GM18861 (cell line): ENCODE measurements at regions not wholly inside any gene's neighbourhood (a gene's known extent, or its start where the extent isn't known, plus 50 kb on each side); places are given as distances from the start of the nearest gene placed in this dataset.
"Not testable (repeated sequence)": the region's sequence is repeated elsewhere in the genome, so short reads cannot be mapped to it uniquely, and the experiment has no call there.

Source experiments
- ATAC-seq: cut with Tn5 transposase; IDR thresholded peaks from one replicate; pipeline ENCODE4 v1.9.1; 2021; ENCODE audit not compliant: unreplicated experiment

GRCh38 chr10:38209332-38209731 lies 115.2 kb downstream of the ZNF37A start:
- ATAC-seq = no peak

GRCh38 chr10:38209748-38210147 lies 115.6 kb downstream of the ZNF37A start:
- not testable (repeated sequence) for ATAC-seq

DNA sequence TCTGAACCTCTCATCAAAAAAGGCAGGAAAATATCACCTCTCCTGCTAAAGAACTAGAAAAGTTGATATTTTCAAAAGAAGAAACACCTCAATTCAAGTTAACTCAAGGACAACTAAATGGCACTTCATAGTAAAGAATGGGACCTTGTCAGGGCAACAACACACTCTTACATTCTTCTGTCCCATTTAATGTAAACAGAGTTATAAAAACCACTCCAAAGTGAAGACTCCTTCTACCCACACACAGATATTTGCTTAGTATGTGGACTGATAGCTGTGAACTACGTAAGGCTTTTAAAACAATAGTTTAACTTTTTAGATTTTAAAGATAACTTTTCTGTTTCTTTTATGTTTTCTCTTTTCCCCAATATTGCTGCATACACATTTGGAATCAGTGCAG lies 118.3 kb downstream of the ZNF37A start:
- no peak for ATAC-seq

GRCh38 chr10:38226385-38226784 lies 132.2 kb downstream of the ZNF37A start:
- ATAC-seq = no peak

- ATAC-seq = no peak
Measured at GRCh38 chr10:38228394-38228793, 134.3 kb downstream of the ZNF37A start.

DNA sequence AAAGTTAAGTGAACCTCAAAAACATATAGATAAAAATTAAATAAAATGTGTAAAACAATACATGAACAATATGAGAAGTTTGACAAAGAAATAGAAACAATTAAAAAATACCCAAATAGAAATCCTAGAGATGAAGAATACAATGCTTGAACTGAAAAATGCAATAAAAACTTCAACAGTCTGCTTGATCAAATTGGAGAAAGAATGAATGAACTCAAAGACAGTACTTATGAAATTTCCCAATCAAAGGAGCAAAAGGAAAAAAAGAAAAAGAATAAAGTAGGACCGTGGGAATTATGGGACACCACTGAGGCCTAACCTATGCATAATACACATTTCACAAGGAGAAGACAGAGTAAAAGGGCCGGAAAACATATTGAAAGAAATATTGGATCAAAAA lies 144.3 kb downstream of the ZNF37A start:
- ATAC-seq = not testable (repeated sequence)

DNA sequence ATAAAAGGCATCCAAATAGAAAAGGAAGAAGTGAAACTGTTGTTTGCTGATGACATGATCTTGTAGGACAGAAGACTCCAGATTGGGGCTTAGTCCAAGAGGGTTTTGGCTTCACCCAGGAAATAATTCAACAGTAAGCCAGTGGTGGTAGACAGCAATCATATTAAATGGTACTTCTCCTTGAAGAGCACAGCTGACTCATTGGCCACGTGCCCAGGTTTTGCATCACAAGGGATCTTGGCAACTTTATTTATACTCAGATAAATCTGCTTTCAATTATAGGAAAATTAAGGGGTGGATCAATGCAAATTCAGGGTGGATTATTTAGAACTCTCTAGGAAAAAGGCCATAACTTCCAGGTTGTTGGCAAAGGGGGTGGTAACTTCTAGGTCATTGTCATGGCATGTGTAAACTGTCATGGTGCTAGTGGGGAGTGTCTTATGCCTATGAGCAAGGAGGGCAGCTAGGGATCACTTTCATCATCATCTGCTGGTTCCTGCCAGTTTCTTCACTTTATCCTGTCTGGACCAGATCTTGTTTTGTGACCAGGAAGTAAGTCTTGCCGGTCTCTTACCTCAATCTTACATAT lies 148.0 kb downstream of the ZNF37A start:
- ATAC-seq = not testable (repeated sequence)

- not testable (repeated sequence) for ATAC-seq
Measured at GRCh38 chr10:38248113-38248512, 154.0 kb downstream of the ZNF37A start.

DNA sequence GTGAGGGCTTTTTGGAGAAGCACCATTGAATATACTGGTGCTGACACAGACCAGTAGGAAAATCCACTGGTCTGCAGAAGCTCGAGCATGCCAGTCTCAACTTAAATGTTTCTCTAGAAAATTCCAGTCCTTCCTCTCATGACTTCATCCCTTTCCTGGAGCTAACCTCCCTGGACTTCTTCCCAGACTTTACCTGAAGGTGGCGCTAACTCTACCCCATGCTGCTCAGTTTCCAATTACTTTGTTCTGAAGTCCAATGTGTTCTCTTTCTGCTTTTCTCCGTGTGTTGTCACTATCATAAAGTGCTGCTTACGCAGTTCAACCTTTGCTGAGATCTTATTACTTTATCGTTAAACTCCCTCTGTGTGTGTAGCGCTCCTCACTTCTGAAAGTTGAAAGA lies 158.4 kb downstream of the ZNF37A start:
- ATAC-seq = not testable (repeated sequence)

- not testable (repeated sequence) for ATAC-seq
Measured at GRCh38 chr10:38267555-38267954, 173.4 kb downstream of the ZNF37A start.

DNA sequence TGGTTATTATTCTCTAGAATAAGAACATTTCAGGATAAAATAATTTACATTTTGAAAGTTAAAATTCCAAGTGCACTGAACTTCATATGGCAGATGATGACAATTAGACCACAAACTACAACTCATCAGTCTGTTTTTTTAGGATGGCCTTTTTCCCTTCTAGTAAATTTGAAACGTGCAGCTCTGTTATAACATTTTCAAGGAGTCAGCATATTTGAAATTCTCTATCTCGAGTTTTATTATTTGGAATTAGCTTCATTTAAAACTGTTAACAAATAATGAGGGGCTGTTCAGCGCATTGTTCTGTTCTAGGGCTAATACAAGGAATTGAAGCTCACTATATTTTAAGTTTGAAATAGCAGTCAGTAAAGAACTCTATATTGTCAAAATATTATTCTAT lies 176.9 kb downstream of the ZNF37A start:
- not testable (repeated sequence) for ATAC-seq

DNA sequence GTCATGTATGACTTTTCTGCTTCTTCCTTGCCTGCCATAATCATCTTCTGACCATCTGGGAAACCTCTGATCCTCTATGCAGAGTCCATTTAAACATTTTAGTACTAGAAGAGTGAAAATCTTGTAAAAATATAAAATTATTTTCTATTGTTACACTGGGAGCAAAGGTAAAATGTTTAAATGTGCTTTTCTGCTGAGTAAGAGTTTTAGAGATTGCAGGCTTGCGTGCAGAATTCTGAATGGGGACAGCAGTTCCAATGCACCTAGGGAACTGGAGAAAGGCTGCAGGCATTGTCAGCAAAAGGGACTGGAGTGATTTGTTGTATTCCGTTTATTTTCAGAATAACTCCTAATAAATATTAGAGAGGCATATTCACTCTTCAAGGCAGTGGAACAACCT lies 180.7 kb downstream of the ZNF37A start:
- ATAC-seq = not testable (repeated sequence)

DNA sequence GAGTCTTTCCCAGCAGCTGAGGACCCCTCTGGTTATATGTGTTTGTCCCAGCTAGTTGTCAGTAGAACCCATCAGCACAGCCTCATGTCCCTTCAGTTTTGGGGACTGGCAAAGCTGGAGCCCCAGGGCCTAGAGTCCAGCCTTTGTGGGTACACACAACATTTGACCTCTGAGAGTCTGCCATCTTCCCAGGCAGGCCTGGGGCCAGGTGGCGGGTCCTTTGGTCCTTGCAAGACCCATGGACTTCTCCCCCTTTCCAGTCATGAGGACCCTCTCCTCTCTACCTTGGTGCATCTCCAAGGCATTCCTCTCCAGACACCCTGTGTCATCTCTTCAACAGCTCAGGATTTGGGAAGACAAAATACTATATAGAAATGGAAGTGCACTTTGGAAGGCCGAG lies 198.4 kb downstream of the ZNF37A start:
- not testable (repeated sequence) for ATAC-seq

GRCh38 chr10:38310111-38310510 lies 216.0 kb downstream of the ZNF37A start:
- ATAC-seq = not testable (repeated sequence)

- not testable (repeated sequence) for ATAC-seq
Measured at GRCh38 chr10:38315090-38315805, 221.1 kb downstream of the ZNF37A start.

DNA sequence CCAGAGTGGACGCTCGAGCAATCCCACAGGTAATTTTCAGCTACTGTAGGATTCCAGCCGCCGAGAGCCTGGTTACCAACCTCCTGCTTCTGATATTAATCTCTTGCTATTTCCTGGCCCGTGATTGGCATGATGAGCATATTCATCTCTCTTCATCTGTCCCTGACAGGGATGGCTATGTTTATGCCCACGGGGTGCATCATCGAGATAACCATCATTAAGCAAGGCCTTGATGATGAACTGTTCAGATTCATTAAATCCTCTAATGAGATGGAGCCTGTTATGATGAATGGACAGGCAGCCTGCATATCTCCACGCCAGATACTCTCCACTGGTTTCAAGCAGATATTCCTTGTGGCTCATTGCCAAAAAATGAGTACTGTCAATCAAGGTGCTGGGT lies 227.3 kb downstream of the ZNF37A start:
- ATAC-seq = not testable (repeated sequence)

- not testable (repeated sequence) for ATAC-seq
Measured at GRCh38 chr10:38330306-38330705, 236.2 kb downstream of the ZNF37A start.

GRCh38 chr10:38331106-38331505 lies 237.0 kb downstream of the ZNF37A start:
- not testable (repeated sequence) for ATAC-seq

DNA sequence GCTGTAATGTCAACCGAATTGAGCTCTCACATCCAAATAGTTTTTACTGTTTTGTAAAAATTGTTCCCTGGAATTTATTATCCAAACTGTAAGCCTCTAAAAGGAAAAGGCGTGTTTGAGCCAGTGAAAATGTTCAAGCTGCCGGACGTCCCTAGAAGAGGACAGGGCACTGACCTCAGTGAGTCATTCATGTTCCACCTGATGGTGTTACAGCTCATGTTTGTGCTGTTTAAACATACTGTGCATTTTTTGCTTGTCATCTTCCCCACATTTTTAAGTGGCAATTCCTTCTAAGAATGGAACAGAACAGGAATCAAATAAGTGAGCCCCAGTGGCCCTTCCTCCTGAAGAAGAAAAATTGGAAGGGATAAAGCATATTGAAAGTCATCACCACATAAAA lies 239.6 kb downstream of the ZNF37A start:
- not testable (repeated sequence) for ATAC-seq

GRCh38 chr10:38350645-38351044 lies 256.5 kb downstream of the ZNF37A start:
- ATAC-seq = not testable (repeated sequence)

DNA sequence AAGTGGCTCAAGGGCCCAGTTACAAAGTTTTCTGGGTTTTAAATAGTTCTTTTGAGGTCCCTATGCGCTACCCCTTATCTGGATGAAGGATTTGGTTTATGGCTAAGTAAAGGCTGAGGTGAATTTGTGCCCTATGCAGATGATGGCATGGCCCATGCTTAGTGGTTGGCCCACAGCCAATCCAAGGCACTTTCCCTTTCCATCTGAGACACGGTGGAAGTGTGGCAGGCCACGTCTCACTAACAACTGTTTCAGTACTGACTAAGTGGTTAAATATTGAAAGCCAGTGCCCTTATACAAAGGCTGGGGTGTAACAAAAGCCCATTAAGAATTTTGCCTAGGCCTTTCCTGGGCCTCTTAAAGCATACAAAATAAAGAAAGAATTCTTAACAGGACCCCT lies 260.3 kb downstream of the ZNF37A start:
- ATAC-seq = not testable (repeated sequence)

GRCh38 chr10:38355911-38356526 lies 261.9 kb downstream of the ZNF37A start:
- peak; percentile 98 for ATAC-seq
